HepG2 (cell line): ENCODE measurements at regions not wholly inside any gene's neighbourhood (a gene's known extent, or its start where the extent isn't known, plus 50 kb on each side); places are given as distances from the start of the nearest gene placed in this dataset.
A peak's percentile ranks its signal among the peaks of the same experiment; 100 is the strongest.

ENCODE experiments used
- ATAC-seq: fragments of 200-7000 bp; cut with Tn5 transposase; 3 replicates; pipeline ENCODE4 v1.9.1; 2020; ENCODE audit warnings: mild to moderate bottlenecking, moderate library complexity
- BruUV-seq: library from RNA; stranded (reverse); fragments of 400-500 nt; replicated peaks from 2 replicates; lab custom pipeline; 2021; lab: Mats Ljungman, UMichigan
- CTCF ChIA-PET: fragments of 300-600 bp; formaldehyde crosslinking; extraction: SDS; loops from one replicate; lab custom pipeline; 2021; ENCODE audit warnings: low total read pairs, inconsistent platforms, low intra/inter-chr PET ratio; lab: Yijun Ruan, JAX
- POLR2A ChIA-PET: fragments of 350-600 bp; sonication (Branson Sonifier 250); formaldehyde crosslinking; loops from one replicate; lab custom pipeline; 2020; ENCODE audit warnings: antibody characterized with exemption, inconsistent platforms; lab: Yijun Ruan, JAX
- DNase-seq: peaks from one replicate; pipeline ENCODE4 v3.0.0-alpha.2; 2015; ENCODE audit warnings: low spot score
- FAIRE-seq: peaks from 3 replicates; lab custom pipeline; 2011; peaks lifted over from hg19 to GRCh38; lab: Jason Lieb, UNC
- H2AFZ ChIP-seq: one replicate; pipeline ENCODE4 v1.6.1; 2011; ENCODE audit warnings: low read length, inconsistent platforms
- H3K27ac ChIP-seq: fragments of 300-600 bp; 3 replicates; pipeline ENCODE4 v1.8.0; 2011; ENCODE audit warnings: mixed run types, mild to moderate bottlenecking, mixed read lengths, low read length, inconsistent platforms; ENCODE audit not compliant: insufficient read depth; ENCODE audit errors: extremely low read length
- H3K27me3 ChIP-seq, 2 experiments: fragments of 200-600 bp in 1 of 2; 2 replicates in 1 of 2; 3 replicates in 1 of 2; pipeline versions ENCODE4 v1.6.0 to v1.8.0; 2011; ENCODE audit warnings: low read length in 2 of 2, mild to moderate bottlenecking in 2 of 2, moderate library complexity in 2 of 2, inconsistent platforms in 1 of 2; ENCODE audit not compliant: insufficient read depth in 2 of 2, control insufficient read depth in 1 of 2
- H3K36me3 ChIP-seq, 2 experiments: fragments of 200-600 bp in 1 of 2; replicated peaks in 1 of 2; 2 replicates in 1 of 2; 3 replicates in 1 of 2; pipeline versions ENCODE4 v1.5.1 to v1.8.0; 2011; ENCODE audit warnings: low read length in 2 of 2, inconsistent platforms in 1 of 2; ENCODE audit not compliant: insufficient read depth in 2 of 2, control insufficient read depth in 1 of 2
- H3K4me1 ChIP-seq: 2 replicates; pipeline ENCODE4 v1.5.1; 2012; ENCODE audit warnings: low read length, inconsistent platforms; ENCODE audit not compliant: insufficient read depth
- H3K4me2 ChIP-seq: 2 replicates; pipeline ENCODE4 v1.6.0; 2011; ENCODE audit warnings: low read depth, low read length, inconsistent platforms
- H3K4me3 ChIP-seq, 3 experiments: fragments of 200-600 bp in 1 of 3; sonication (generic), shearing (Covaris generic) in 1 of 3; replicated peaks in 1 of 3; 2 replicates each; pipeline ENCODE4 v1.5.1; 2011 to 2016; ENCODE audit warnings: low read length in 3 of 3, inconsistent platforms in 2 of 3, low read depth in 2 of 3, mild to moderate bottlenecking in 2 of 3, control low read depth in 1 of 3, mixed read lengths in 1 of 3; ENCODE audit not compliant: insufficient read depth in 1 of 3
- H3K79me2 ChIP-seq: one replicate; pipeline ENCODE4 v1.6.1; 2011; ENCODE audit warnings: low read length, inconsistent platforms; ENCODE audit not compliant: insufficient read depth
- H3K9ac ChIP-seq: 2 replicates; pipeline ENCODE4 v1.6.0; 2011; ENCODE audit warnings: mild to moderate bottlenecking, low read depth, low read length, inconsistent platforms; ENCODE audit not compliant: insufficient read depth
- H3K9me3 ChIP-seq: 2 replicates; pipeline ENCODE4 v1.5.1; 2012; ENCODE audit warnings: mild to moderate bottlenecking, low read length
- H4K20me1 ChIP-seq: 2 replicates; pipeline ENCODE4 v1.6.0; 2011; ENCODE audit warnings: inconsistent platforms, mild to moderate bottlenecking, low read length, moderate library complexity; ENCODE audit not compliant: insufficient read depth
- ATRX ChIP-seq: sonication (generic); formaldehyde crosslinking; IDR thresholded peaks from 2 replicates; pipeline ENCODE4 v1.4.0; 2020; ENCODE audit warnings: missing genetic modification reagents, borderline replicate concordance
- GPBP1L1 ChIP-seq: sonication (generic); formaldehyde crosslinking; IDR thresholded peaks from 2 replicates; pipeline ENCODE4 v1.5.0; 2020; ENCODE audit warnings: mild to moderate bottlenecking, missing genetic modification reagents
- PAWR ChIP-seq: sonication (generic); formaldehyde crosslinking; IDR thresholded peaks from 2 replicates; pipeline ENCODE4 v1.4.0; 2020; ENCODE audit warnings: missing genetic modification reagents, mild to moderate bottlenecking, borderline replicate concordance
- PRDM10 ChIP-seq: sonication (generic); formaldehyde crosslinking; IDR thresholded peaks from 2 replicates; pipeline ENCODE4 v1.4.0; 2020; ENCODE audit warnings: low read depth, missing genetic modification reagents
- SIX4 ChIP-seq: sonication (generic); formaldehyde crosslinking; IDR thresholded peaks from 2 replicates; pipeline ENCODE4 v1.4.0; 2020; ENCODE audit warnings: missing genetic modification reagents
- SKI ChIP-seq: fragments of 450-650 bp; IDR thresholded peaks from one replicate; pipeline ENCODE4 v1.6.1; 2018; ENCODE audit warnings: mild to moderate bottlenecking; ENCODE audit not compliant: partially characterized antibody
- SP140L ChIP-seq: sonication (generic); formaldehyde crosslinking; IDR thresholded peaks from 2 replicates; pipeline ENCODE4 v1.4.0; 2020; ENCODE audit warnings: missing genetic modification reagents, borderline replicate concordance
- SRY ChIP-seq: sonication (generic); formaldehyde crosslinking; IDR thresholded peaks from 2 replicates; pipeline ENCODE4 v1.8.0; 2022; ENCODE audit warnings: mild to moderate bottlenecking, missing genetic modification reagents
- TAF15 ChIP-seq: fragments of 200-400 bp; formaldehyde crosslinking; IDR thresholded peaks from one replicate; pipeline ENCODE4 v1.6.1; 2018; ENCODE audit warnings: mild to moderate bottlenecking, low read depth, low read length; ENCODE audit not compliant: poor library complexity, severe bottlenecking
- ZBTB38 ChIP-seq: sonication (generic); formaldehyde crosslinking; IDR thresholded peaks from 2 replicates; pipeline ENCODE4 v1.5.1; 2020; ENCODE audit warnings: mild to moderate bottlenecking, missing genetic modification reagents
- ZFP36L1 ChIP-seq: sonication (generic); formaldehyde crosslinking; IDR thresholded peaks from 2 replicates; pipeline ENCODE4 v1.8.0; 2022; ENCODE audit warnings: mild to moderate bottlenecking, missing genetic modification reagents, moderate library complexity
- ZNF235 ChIP-seq: sonication (generic); formaldehyde crosslinking; IDR thresholded peaks from 2 replicates; pipeline ENCODE4 v1.8.1; 2023; ENCODE audit warnings: mild to moderate bottlenecking, missing genetic modification reagents, borderline replicate concordance
- WGBS: methylation state at CpG from one replicate; pipeline ENCODE4 v1.1.6; 2017; ENCODE audit warnings: low lambda C conversion rate; 5-methylcytosine and 5-hydroxymethylcytosine counted together
- in situ Hi-C: cut with HindIII; loops from 2 replicates; pipeline ENCODE4 v1.10.0; 2017; ENCODE audit warnings: low pct_unique_long_range_greater_than_20kb; ENCODE audit not compliant: extremely low pct_ligation_motif_present
- intact Hi-C: fragments of 100-400 bp; cut with micrococcal nuclease; formaldehyde crosslinking; loops from one replicate; pipeline ENCODE4 v1.10.0; 2022; ENCODE audit not compliant: unreplicated experiment
- TF ChIP-seq, protein P1 (sequence below): sonication (generic); formaldehyde crosslinking; IDR thresholded peaks from 2 replicates; pipeline ENCODE4 v1.4.0; 2020; ENCODE audit warnings: mild to moderate bottlenecking, missing genetic modification reagents

- H3K79me2 ChIP-seq: no peaks in the 10 kb centered on the region
- intact Hi-C loops (loop anchor here (5.0 kb wide), 1 partner anchor 38 kb away; no protein-coding TSS in a partner anchor), in situ Hi-C loops (no loop called here)
- H3K27me3 ChIP-seq: no peaks in the 10 kb centered on the region; a peak in 1 of 5 replicates
- H3K36me3 ChIP-seq: no peaks in the 10 kb centered on the region
- FAIRE-seq: no peak
- no peaks in the 10 kb centered on the region for H3K9me3 ChIP-seq
- ChIA-PET CTCF (no interaction called here), POLR2A (no interaction called here)
- no peak overlapping the region for H3K9ac ChIP-seq
- 50% methylated on average over 2 of the region's 2 CpGs for WGBS
- H2AFZ ChIP-seq: no peak overlapping the region
- no peak for ATAC-seq
- no peaks in the 10 kb centered on the region for H4K20me1 ChIP-seq
- TF ChIP-seq ZNF235 (CRISPR knock-in tag) (no peak), SRY (no peak), PRDM10 (no peak), PAWR (CRISPR knock-in tag) (no peak), ZBTB38 (no peak), SP140L (CRISPR knock-in tag) (no peak), TAF15 (no peak), SKI (no peak), ZFP36L1 (CRISPR knock-in tag) (no peak), GPBP1L1 (CRISPR knock-in tag) (no peak), SIX4 (CRISPR knock-in tag) (no peak), ATRX (CRISPR knock-in tag) (no peak)
- TF ChIP-seq, protein P1, sequence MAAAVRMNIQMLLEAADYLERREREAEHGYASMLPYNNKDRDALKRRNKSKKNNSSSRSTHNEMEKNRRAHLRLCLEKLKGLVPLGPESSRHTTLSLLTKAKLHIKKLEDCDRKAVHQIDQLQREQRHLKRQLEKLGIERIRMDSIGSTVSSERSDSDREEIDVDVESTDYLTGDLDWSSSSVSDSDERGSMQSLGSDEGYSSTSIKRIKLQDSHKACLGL (CRISPR knock-in tag): no peak
- no TSS peak for BruUV-seq
- DNase-seq: no peak
- no peak overlapping the region for H3K4me2 ChIP-seq
- H3K4me1 ChIP-seq: peaks cover 30% of the 10 kb centered on the region
- no peak overlapping the region for H3K4me3 ChIP-seq
- peak overlapping the region; percentile 79 for H3K27ac ChIP-seq
Observed at GRCh38 chr3:80734920-80735319, 967.1 kb upstream of the ROBO1 start.
